Mammary epithelial cell (primary cell): ENCODE measurements at regions not wholly inside any gene's neighbourhood (a gene's known extent, or its start where the extent isn't known, plus 50 kb on each side); places are given as distances from the start of the nearest gene placed in this dataset.

Source experiments
- CTCF ChIP-seq, 2 donors: IDR thresholded peaks in 1 of 2; conservative IDR thresholded peaks in 1 of 2; 2 replicates each; pipeline ENCODE4 v1.5.1; 2011 to 2012; ENCODE audit warnings: inconsistent platforms in 2 of 2, low read length in 2 of 2, mild to moderate bottlenecking in 2 of 2, control low read depth in 1 of 2, low read depth in 1 of 2; ENCODE audit not compliant: insufficient read depth in 1 of 2; ENCODE audit errors: extremely low read depth in 1 of 2
- EZH2 ChIP-seq: IDR thresholded peaks from 2 replicates; pipeline ENCODE4 v1.6.1; 2012; ENCODE audit warnings: low read length, inconsistent platforms, borderline replicate concordance

- TF ChIP-seq CTCF (conservative IDR thresholded peaks at IDR 0.05 in 1 of 2, IDR thresholded peaks at IDR 0.05 in 1 of 2; ENCODE audit: extremely low read depth in 1 of 2, insufficient read depth in 1 of 2, low read depth in 1 of 2, low read length in 2 of 2) (no peak), EZH2 (no peak)
Observed at GRCh38 chr4:180923486-180923885, 1319.7 kb upstream of the TENM3 start.
